ENCODE measurements at regions not wholly inside any gene's neighbourhood (a gene's known extent, or its start where the extent isn't known, plus 50 kb on each side); places are given as distances from the start of the nearest gene placed in this dataset.

GRCh38 chr2:120924924-120925323, 189.3 kb downstream of the GLI2 start:
- no peak for DNase-seq

GRCh38 chr2:120926463-120927264, 191.0 kb downstream of the GLI2 start:
- no peak for DNase-seq

- DNase-seq, result no peak
Observed at GRCh38 chr2:120927265-120927628, 191.6 kb downstream of the GLI2 start.

GRCh38 chr2:120929829-120930228, 194.2 kb downstream of the GLI2 start:
- DNase-seq, result no peak

- DNase-seq, result no peak
Observed at GRCh38 chr2:120930236-120930635, 194.6 kb downstream of the GLI2 start.

GRCh38 chr2:120930864-120931263, 195.2 kb downstream of the GLI2 start:
- DNase-seq, result no peak

GRCh38 chr2:120932472-120932871, 196.8 kb downstream of the GLI2 start:
- no peak for DNase-seq

GRCh38 chr2:120932881-120933280, 197.2 kb downstream of the GLI2 start:
- DNase-seq, result no peak

- DNase-seq, result no peak
Observed at GRCh38 chr2:120933693-120934573, 198.3 kb downstream of the GLI2 start.

- no peak for DNase-seq
Observed at GRCh38 chr2:120934574-120935338, 199.1 kb downstream of the GLI2 start.

- DNase-seq, result no peak
Observed at GRCh38 chr2:120935339-120936313, 200.0 kb downstream of the GLI2 start.

GRCh38 chr2:120936476-120937334, 201.0 kb downstream of the GLI2 start:
- no peak for DNase-seq

- DNase-seq, result no peak
Observed at GRCh38 chr2:120937686-120938044, 202.0 kb downstream of the GLI2 start.

- no peak for DNase-seq
Observed at GRCh38 chr2:120938045-120938771, 202.5 kb downstream of the GLI2 start.

- DNase-seq, result no peak
Observed at GRCh38 chr2:120939595-120940318, 204.1 kb downstream of the GLI2 start.

GRCh38 chr2:120940319-120940696, 204.6 kb downstream of the GLI2 start:
- DNase-seq, result no peak

- no peak for DNase-seq
Observed at GRCh38 chr2:120940726-120941256, 205.1 kb downstream of the GLI2 start.

GRCh38 chr2:120941571-120942120, 206.0 kb downstream of the GLI2 start:
- no peak for DNase-seq

GRCh38 chr2:120942658-120943057, 207.0 kb downstream of the GLI2 start:
- DNase-seq, result no peak
